Endothelial cell of umbilical vein (primary cell): ENCODE measurements at regions not wholly inside any gene's neighbourhood (a gene's known extent, or its start where the extent isn't known, plus 50 kb on each side); places are given as distances from the start of the nearest gene placed in this dataset.

Experiments
- BruUV-seq: library from RNA; stranded (reverse); fragments of 400-500 nt; replicated peaks from 2 replicates; lab custom pipeline; 2021; lab: Mats Ljungman, UMichigan
- CTCF ChIA-PET: fragments of 300-600, 350-600 bp; sonication (Branson Sonifier 250); formaldehyde crosslinking; loops from one replicate; lab custom pipeline; 2021; ENCODE audit warnings: antibody characterized with exemption, inconsistent platforms; lab: Charles Lee
- POLR2A ChIA-PET: fragments of 300-600, 350-600 bp; sonication (Branson Sonifier 250); formaldehyde crosslinking; loops from one replicate; lab custom pipeline; 2021; ENCODE audit warnings: antibody characterized with exemption, inconsistent platforms; lab: Charles Lee
- DNase-seq: peaks from one replicate; pipeline ENCODE4 v3.0.0-alpha.2; 2011; ENCODE audit warnings: low read depth, low spot score
- FAIRE-seq: peaks from 2 replicates; lab custom pipeline; 2011; peaks lifted over from hg19 to GRCh38; lab: Jason Lieb, UNC
- H2AFZ ChIP-seq: 2 replicates; pipeline ENCODE4 v1.6.0; 2012; ENCODE audit warnings: low read depth, low read length, control low read depth, inconsistent platforms
- H3K27ac ChIP-seq: 2 replicates; pipeline ENCODE4 v1.5.1; 2011; ENCODE audit warnings: low read depth, mild to moderate bottlenecking, control low read depth, low read length, moderate library complexity; ENCODE audit not compliant: insufficient read depth
- H3K27me3 ChIP-seq, 2 experiments: 2 replicates each; pipeline versions ENCODE4 v1.6.0 to v1.6.1; 2011; ENCODE audit warnings: low read length in 2 of 2, mixed read lengths in 1 of 2; ENCODE audit not compliant: control insufficient read depth in 2 of 2, insufficient read depth in 2 of 2
- H3K36me3 ChIP-seq, 2 experiments: 2 replicates in 1 of 2; 3 replicates in 1 of 2; pipeline ENCODE4 v1.5.1; 2011; ENCODE audit warnings: low read length in 2 of 2, mild to moderate bottlenecking in 1 of 2, moderate library complexity in 1 of 2; ENCODE audit not compliant: control insufficient read depth in 2 of 2, insufficient read depth in 2 of 2; ENCODE audit errors: extremely low read depth in 1 of 2
- H3K4me1 ChIP-seq: 3 replicates; pipeline ENCODE4 v1.5.1; 2011; ENCODE audit warnings: mild to moderate bottlenecking, low read length; ENCODE audit not compliant: control insufficient read depth, insufficient read depth; ENCODE audit errors: extremely low read depth
- H3K4me2 ChIP-seq: 2 replicates; pipeline ENCODE4 v1.6.1; 2011; ENCODE audit warnings: low read length, control low read depth, mixed read lengths; ENCODE audit not compliant: insufficient read depth
- H3K4me3 ChIP-seq, 3 experiments: fragments of 200-600 bp in 1 of 3; sonication (generic), shearing (Covaris generic) in 1 of 3; replicated peaks in 1 of 3; 2 replicates each; pipeline ENCODE4 v1.5.1; 2011 to 2016; ENCODE audit warnings: control low read depth in 3 of 3, low read length in 3 of 3, mild to moderate bottlenecking in 2 of 3, inconsistent platforms in 1 of 3, low read depth in 1 of 3, moderate library complexity in 1 of 3; ENCODE audit not compliant: insufficient read depth in 1 of 3
- H3K79me2 ChIP-seq: 2 replicates; pipeline ENCODE4 v1.6.0; 2012; ENCODE audit warnings: low read length, inconsistent platforms; ENCODE audit not compliant: control insufficient read depth, insufficient read depth
- H3K9ac ChIP-seq: replicated peaks from 2 replicates; pipeline ENCODE3; 2011; ENCODE audit warnings: low read length, control low read depth; ENCODE audit not compliant: insufficient read depth; ENCODE audit errors: extremely low read depth
- H3K9me1 ChIP-seq: replicated peaks from 3 replicates; pipeline ENCODE4 v1.6.0; 2011; ENCODE audit warnings: mild to moderate bottlenecking, low read length; ENCODE audit not compliant: control insufficient read depth, insufficient read depth; ENCODE audit errors: extremely low read depth
- H3K9me3 ChIP-seq: replicated peaks from 2 replicates; pipeline ENCODE4 v1.5.1; 2012; ENCODE audit warnings: low read length, inconsistent platforms; ENCODE audit not compliant: control insufficient read depth, insufficient read depth
- H4K20me1 ChIP-seq: replicated peaks from 2 replicates; pipeline ENCODE3; 2011; ENCODE audit warnings: mild to moderate bottlenecking, low read length; ENCODE audit not compliant: control insufficient read depth, insufficient read depth; ENCODE audit errors: extremely low read depth
- CTCF ChIP-seq, 2 donors: IDR thresholded peaks; 1 replicate in 1 of 2; 2 replicates in 1 of 2; pipeline ENCODE4 v1.5.1; 2011; ENCODE audit warnings: low read length in 2 of 2, mild to moderate bottlenecking in 2 of 2, moderate library complexity in 2 of 2, control low read depth in 1 of 2, inconsistent platforms in 1 of 2, low read depth in 1 of 2; ENCODE audit not compliant: insufficient read depth in 1 of 2; ENCODE audit errors: extremely low read depth in 1 of 2
- EZH2 ChIP-seq: IDR thresholded peaks from 2 replicates; pipeline ENCODE4 v1.6.1; 2012; ENCODE audit warnings: borderline replicate concordance, low read depth, mild to moderate bottlenecking, moderate library complexity, low read length, inconsistent platforms; ENCODE audit not compliant: severe bottlenecking
- FOS ChIP-seq: IDR thresholded peaks from 2 replicates; pipeline ENCODE4 v1.6.1; 2011; ENCODE audit warnings: mild to moderate bottlenecking, low read length, moderate library complexity, borderline replicate concordance; ENCODE audit not compliant: insufficient read depth
- GATA2 ChIP-seq: IDR thresholded peaks from 2 replicates; pipeline ENCODE4 v1.7.0; 2011; ENCODE audit warnings: low read depth, mild to moderate bottlenecking, moderate library complexity, mixed read lengths, low read length; ENCODE audit not compliant: insufficient read length, insufficient read depth
- JUN ChIP-seq: IDR thresholded peaks from 2 replicates; pipeline ENCODE4 v1.6.1; 2011; ENCODE audit warnings: borderline replicate concordance, low read depth; ENCODE audit not compliant: insufficient read length, insufficient read depth
- MAX ChIP-seq: IDR thresholded peaks from 2 replicates; pipeline ENCODE4 v1.6.1; 2011; ENCODE audit not compliant: insufficient read depth, insufficient read length
- MYC ChIP-seq: IDR thresholded peaks from one replicate; pipeline ENCODE4 v1.6.1; 2011; ENCODE audit warnings: mild to moderate bottlenecking, low read depth, low read length
- POLR2A ChIP-seq: IDR thresholded peaks from 2 replicates; pipeline ENCODE4 v1.6.1; 2012; ENCODE audit warnings: low read depth, mild to moderate bottlenecking, control low read depth, low read length
- POLR2AphosphoS5 ChIP-seq: IDR thresholded peaks from 2 replicates; pipeline ENCODE4 v1.6.1; 2012; ENCODE audit warnings: low read depth, mild to moderate bottlenecking, control low read depth, low read length, moderate library complexity; ENCODE audit not compliant: insufficient read depth
- dilution Hi-C: fragments of 300-500 bp; cut with MboI; formaldehyde crosslinking; loops from one replicate; pipeline ENCODE4 v1.15.0; 2019; ENCODE audit warnings: low sequenced_read_pairs; ENCODE audit not compliant: extremely low pct_ligation_motif_present
- intact Hi-C: fragments of 100-400 bp; cut with micrococcal nuclease; formaldehyde crosslinking; loops from one replicate; pipeline ENCODE4 v1.10.0; 2022

- no peaks in the 10 kb centered on the region for H3K9me1 ChIP-seq
- intact Hi-C loops, result no loop called here
- H3K4me3 ChIP-seq, result no peak overlapping the region
- BruUV-seq, result no TSS peak
- H3K9ac ChIP-seq, result no peak overlapping the region
- DNase-seq (no peak), FAIRE-seq (no peak)
- no peaks in the 10 kb centered on the region for H3K9me3 ChIP-seq
- dilution Hi-C loops, result no loop called here
- H3K36me3 ChIP-seq, result no peaks in the 10 kb centered on the region
- TF ChIP-seq EZH2, result no peak
- TF ChIP-seq MAX, result no peak
- no peak for TF ChIP-seq POLR2AphosphoS5
- TF ChIP-seq FOS, result no peak
- no peak for TF ChIP-seq CTCF (IDR thresholded peaks at IDR 0.05; ENCODE audit: extremely low read depth in 1 of 2, insufficient read depth in 1 of 2, low read depth in 1 of 2, low read length in 2 of 2)
- no peak for TF ChIP-seq JUN
- TF ChIP-seq MYC, result no peak
- no peak for TF ChIP-seq POLR2A
- no peak for TF ChIP-seq GATA2
- no peak overlapping the region for H2AFZ ChIP-seq
- no peaks in the 10 kb centered on the region for H4K20me1 ChIP-seq
- ChIA-PET POLR2A (no interaction called here), CTCF (interaction anchor here (1.5 kb wide), 1 partner anchor 105 kb away, joined by 3 read pairs; no protein-coding TSS in a partner anchor)
- no peak overlapping the region for H3K4me2 ChIP-seq
- no peaks in the 10 kb centered on the region for H3K27me3 ChIP-seq
- no peak overlapping the region for H3K27ac ChIP-seq
- no peaks in the 10 kb centered on the region for H3K4me1 ChIP-seq
- no peaks in the 10 kb centered on the region for H3K79me2 ChIP-seq
These were observed 891.8 kb downstream of the DSC3 start for GRCh38 chr18:30150586-30151250.
